Common myeloid progenitor, CD34-positive (primary cell): ENCODE measurements at regions not wholly inside any gene's neighbourhood (a gene's known extent, or its start where the extent isn't known, plus 50 kb on each side); places are given as distances from the start of the nearest gene placed in this dataset.
"Not testable (repeated sequence)": the region's sequence is repeated elsewhere in the genome, so short reads cannot be mapped to it uniquely, and the experiment has no call there.

ENCODE experiments used
- CTCF ChIA-PET: fragments of 350-600 bp; sonication (Branson Sonifier 250); formaldehyde crosslinking; loops from one replicate; lab custom pipeline; 2021; ENCODE audit warnings: antibody characterized with exemption; lab: Charles Lee
- POLR2A ChIA-PET: fragments of 350-600 bp; sonication (Branson Sonifier 250); formaldehyde crosslinking; loops from one replicate; lab custom pipeline; 2021; ENCODE audit warnings: antibody characterized with exemption; lab: Charles Lee
- DNase-seq, 3 donors: peaks; one replicate each; pipeline versions ENCODE4 v3.0.0 to v3.0.0-alpha.2; 2013
- H3K27ac ChIP-seq, 2 experiments: 1 replicate in 1 of 2; 2 replicates in 1 of 2; pipeline ENCODE4 v1.7.0; 2013; ENCODE audit warnings: inconsistent platforms in 2 of 2, low read length in 2 of 2, mild to moderate bottlenecking in 2 of 2, low read depth in 1 of 2, moderate library complexity in 1 of 2; ENCODE audit not compliant: severe bottlenecking in 2 of 2, insufficient read depth in 1 of 2, poor library complexity in 1 of 2
- H3K27me3 ChIP-seq, 5 experiments: replicated peaks in 2 of 5; 1 replicate in 3 of 5; 2 replicates in 2 of 5; pipeline versions ENCODE4 v1.6.1 to v1.7.0; 2013; ENCODE audit warnings: low read length in 4 of 5, mild to moderate bottlenecking in 2 of 5, moderate library complexity in 2 of 5, inconsistent platforms in 1 of 5; ENCODE audit not compliant: insufficient read depth in 5 of 5, control insufficient read depth in 4 of 5
- H3K36me3 ChIP-seq, 4 experiments: 1 replicate in 2 of 4; 2 replicates in 2 of 4; pipeline versions ENCODE4 v1.6.1 to v1.7.0; 2013; ENCODE audit warnings: low read length in 3 of 4, control low read depth in 1 of 4, mild to moderate bottlenecking in 1 of 4; ENCODE audit not compliant: control insufficient read depth in 4 of 4, insufficient read depth in 4 of 4
- H3K4me1 ChIP-seq, 4 experiments: 1 replicate in 3 of 4; 2 replicates in 1 of 4; pipeline versions ENCODE4 v1.6.1 to v1.7.1; 2013; ENCODE audit warnings: low read length in 3 of 4, mild to moderate bottlenecking in 3 of 4, control low read depth in 1 of 4, inconsistent platforms in 1 of 4, moderate library complexity in 1 of 4; ENCODE audit not compliant: control insufficient read depth in 4 of 4, insufficient read depth in 4 of 4; ENCODE audit errors: control extremely low read depth in 1 of 4
- H3K4me3 ChIP-seq, 7 experiments: 1 replicate in 4 of 7; 2 replicates in 3 of 7; pipeline versions ENCODE4 v1.5.1 to v1.7.0; 2013; ENCODE audit warnings: mild to moderate bottlenecking in 7 of 7, low read length in 6 of 7, moderate library complexity in 6 of 7, inconsistent platforms in 2 of 7, low read depth in 2 of 7, control low read depth in 1 of 7; ENCODE audit not compliant: insufficient read depth in 4 of 7, control insufficient read depth in 1 of 7; ENCODE audit errors: extremely low read depth in 1 of 7
- H3K9me3 ChIP-seq, 5 experiments: 1 replicate in 4 of 5; 2 replicates in 1 of 5; pipeline versions ENCODE4 v1.6.1 to v1.7.1; 2013; ENCODE audit warnings: low read length in 4 of 5, mild to moderate bottlenecking in 2 of 5, inconsistent platforms in 1 of 5, low read depth in 1 of 5, moderate library complexity in 1 of 5; ENCODE audit not compliant: control insufficient read depth in 4 of 5, insufficient read depth in 2 of 5; ENCODE audit errors: control extremely low read depth in 1 of 5
- WGBS: methylation state at CpG from one replicate; pipeline ENCODE4 v1.1.5; 2013; ENCODE audit not compliant: insufficient coverage; 5-methylcytosine and 5-hydroxymethylcytosine counted together

GRCh38 chr12:9289984-9290383, 81.8 kb upstream of the PZP start:
- H3K4me1 ChIP-seq, POLR2A ChIA-PET, CTCF ChIA-PET, H3K27ac ChIP-seq, H3K4me3 ChIP-seq, H3K36me3 ChIP-seq, H3K27me3 ChIP-seq, DNase-seq, H3K9me3 ChIP-seq: not testable (repeated sequence)
- no CpG with 5 or more reads among the region's 5 CpGs for WGBS

DNA sequence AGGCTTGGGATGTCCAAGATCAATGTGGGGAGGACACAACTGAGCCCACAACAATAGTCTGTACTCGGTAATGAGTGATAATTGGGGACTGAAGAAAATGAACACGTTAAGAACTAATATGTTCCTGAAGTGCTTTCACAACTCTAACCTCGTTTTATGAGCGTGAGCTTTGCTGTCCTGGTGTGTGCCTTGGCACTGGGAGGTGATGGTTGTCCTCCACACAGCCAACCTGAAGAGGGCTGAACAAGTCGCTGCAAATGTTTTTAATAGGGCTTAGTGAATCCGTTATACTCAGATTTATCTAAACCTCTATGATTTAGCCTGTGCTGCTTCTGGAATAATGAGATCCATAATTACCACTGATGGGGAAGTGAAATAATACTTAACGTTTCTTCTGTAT, 76.5 kb upstream of the PZP start:
- DNase-seq, H3K27ac ChIP-seq, H3K27me3 ChIP-seq, H3K9me3 ChIP-seq, CTCF ChIA-PET, POLR2A ChIA-PET, H3K4me1 ChIP-seq, H3K36me3 ChIP-seq: not testable (repeated sequence)
- WGBS = no CpG with 5 or more reads among the region's 7 CpGs
- H3K4me3 ChIP-seq = peak overlapping the region in 1 of 7 experiments; percentile 62

DNA sequence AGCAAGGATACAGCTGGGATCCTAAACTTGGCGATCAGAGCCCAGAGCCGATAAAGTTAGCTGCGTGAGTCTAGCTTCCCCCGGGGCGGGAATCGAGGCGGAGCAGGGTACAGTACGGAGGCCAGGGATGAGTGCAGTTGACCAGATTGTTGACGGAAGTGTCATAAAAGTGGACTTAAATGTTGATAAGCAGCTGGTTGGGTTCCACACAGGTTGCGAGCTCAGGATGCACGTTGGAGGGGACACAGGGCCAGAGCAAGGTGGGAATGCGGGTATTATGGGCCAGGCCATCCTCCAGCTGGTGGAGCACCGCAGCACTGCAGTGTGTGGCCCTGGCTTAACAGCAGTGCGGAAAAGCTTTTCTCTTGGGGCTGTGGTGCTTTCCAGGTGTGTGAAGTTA, 76.0 kb upstream of the PZP start:
- H3K36me3 ChIP-seq, CTCF ChIA-PET, H3K27ac ChIP-seq, H3K27me3 ChIP-seq, POLR2A ChIA-PET, H3K4me1 ChIP-seq, H3K9me3 ChIP-seq: not testable (repeated sequence)
- peak overlapping the region in 4 of 7 experiments; percentile 23 to 62 (median 36) for H3K4me3 ChIP-seq
- peak; percentile 3 to 37 (median 23) for DNase-seq
- 0% methylated on average over 5 of the region's 14 CpGs for WGBS

- H3K27me3 ChIP-seq, CTCF ChIA-PET, H3K9me3 ChIP-seq, H3K36me3 ChIP-seq, H3K4me1 ChIP-seq, POLR2A ChIA-PET: not testable (repeated sequence)
- H3K27ac ChIP-seq = peak overlapping the region in 1 of 2 experiments; percentile 70
- DNase-seq = peak; percentile 69 to 91 (median 87)
- WGBS = no CpG with 5 or more reads among the region's 42 CpGs
- peak overlapping the region; percentile 35 to 73 (median 64) for H3K4me3 ChIP-seq
Measured at GRCh38 chr12:9283346-9284095, 75.3 kb upstream of the PZP start.

- Histone ChIP-seq H3K36me3 (no peaks in the 10 kb centered on the region), H3K27me3 (no peaks in the 10 kb centered on the region), H3K27ac (no peak overlapping the region), H3K4me3 (no peak overlapping the region), H3K9me3 (no peaks in the 10 kb centered on the region), H3K4me1 (no peaks in the 10 kb centered on the region)
- DNase-seq = no peak
- CTCF ChIA-PET = interaction anchor here (0.6 kb wide), 1 partner anchor 212 kb away, joined by 3 read pairs; no protein-coding TSS in a partner anchor
- WGBS = 93% methylated on average over 2 of the region's 4 CpGs
- POLR2A ChIA-PET = no interaction called here
Measured at GRCh38 chr12:9276990-9277389, 68.8 kb upstream of the PZP start.

DNA sequence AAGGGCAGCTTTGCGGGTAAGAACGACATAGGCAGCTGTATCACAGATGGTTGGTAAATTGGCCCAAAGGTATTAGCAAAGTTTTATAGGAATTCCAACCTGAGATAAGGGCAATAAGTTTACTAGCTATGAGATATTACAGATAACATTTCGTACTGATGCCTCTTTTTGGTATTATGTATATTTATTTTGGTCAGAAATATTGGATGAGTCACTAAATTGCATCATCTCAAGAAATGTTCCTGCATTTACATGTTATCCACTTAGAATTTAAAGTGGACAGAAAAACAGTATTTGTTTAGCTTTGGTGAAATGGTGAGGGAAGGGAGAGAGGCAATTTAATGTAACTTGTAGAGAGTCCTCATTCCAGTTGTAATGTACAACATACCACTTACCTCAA, 65.1 kb upstream of the PZP start:
- ChIA-PET POLR2A (no interaction called here), CTCF (interaction anchor here (1.0 kb wide), 1 partner anchor 10 kb away, joined by 3 read pairs; no protein-coding TSS in a partner anchor)
- WGBS = no CpG with 5 or more reads among the region's 3 CpGs
- Histone ChIP-seq H3K36me3 (no peaks in the 10 kb centered on the region), H3K27me3 (no peaks in the 10 kb centered on the region), H3K27ac (no peak overlapping the region), H3K4me3 (no peak overlapping the region), H3K9me3 (no peaks in the 10 kb centered on the region), H3K4me1 (no peaks in the 10 kb centered on the region)
- no peak for DNase-seq

GRCh38 chr12:9271875-9272274, 63.7 kb upstream of the PZP start:
- ChIA-PET POLR2A (no interaction called here), CTCF (interaction anchor here (0.5 kb wide), 1 partner anchor 282 kb away, joined by 3 read pairs; no protein-coding TSS in a partner anchor)
- no peak for DNase-seq
- Histone ChIP-seq H3K4me3 (no peak overlapping the region), H3K9me3 (no peaks in the 10 kb centered on the region), H3K4me1 (no peaks in the 10 kb centered on the region), H3K36me3 (no peaks in the 10 kb centered on the region), H3K27ac (no peak overlapping the region), H3K27me3 (no peaks in the 10 kb centered on the region)
- WGBS = 100% methylated on average over 1 of the region's 1 CpG
